ENCODE measurements at regions not wholly inside any gene's neighbourhood (a gene's known extent, or its start where the extent isn't known, plus 50 kb on each side); places are given as distances from the start of the nearest gene placed in this dataset.

GRCh38 chr3:69496856-69497255, 111.0 kb upstream of the FRMD4B start:
- H3K27me3 ChIP-seq: no peaks in the 10 kb centered on the region
- WGBS: 91% methylated on average over 3 of the region's 3 CpGs
- no peak for TF ChIP-seq POLR2A (IDR thresholded peaks at IDR 0.05)
- TF ChIP-seq, protein P1, sequence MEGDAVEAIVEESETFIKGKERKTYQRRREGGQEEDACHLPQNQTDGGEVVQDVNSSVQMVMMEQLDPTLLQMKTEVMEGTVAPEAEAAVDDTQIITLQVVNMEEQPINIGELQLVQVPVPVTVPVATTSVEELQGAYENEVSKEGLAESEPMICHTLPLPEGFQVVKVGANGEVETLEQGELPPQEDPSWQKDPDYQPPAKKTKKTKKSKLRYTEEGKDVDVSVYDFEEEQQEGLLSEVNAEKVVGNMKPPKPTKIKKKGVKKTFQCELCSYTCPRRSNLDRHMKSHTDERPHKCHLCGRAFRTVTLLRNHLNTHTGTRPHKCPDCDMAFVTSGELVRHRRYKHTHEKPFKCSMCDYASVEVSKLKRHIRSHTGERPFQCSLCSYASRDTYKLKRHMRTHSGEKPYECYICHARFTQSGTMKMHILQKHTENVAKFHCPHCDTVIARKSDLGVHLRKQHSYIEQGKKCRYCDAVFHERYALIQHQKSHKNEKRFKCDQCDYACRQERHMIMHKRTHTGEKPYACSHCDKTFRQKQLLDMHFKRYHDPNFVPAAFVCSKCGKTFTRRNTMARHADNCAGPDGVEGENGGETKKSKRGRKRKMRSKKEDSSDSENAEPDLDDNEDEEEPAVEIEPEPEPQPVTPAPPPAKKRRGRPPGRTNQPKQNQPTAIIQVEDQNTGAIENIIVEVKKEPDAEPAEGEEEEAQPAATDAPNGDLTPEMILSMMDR (IDR thresholded peaks at IDR 0.05): no peak
- TF ChIP-seq EP300 (IDR thresholded peaks at IDR 0.05): no peak
- no peak for TF ChIP-seq POLR2AphosphoS5 (IDR thresholded peaks at IDR 0.05)
- no peak overlapping the region for H3K27ac ChIP-seq
- no peaks in the 10 kb centered on the region for H3K36me3 ChIP-seq
- no peak overlapping the region for H3K4me3 ChIP-seq
- H3K9me3 ChIP-seq: no peaks in the 10 kb centered on the region
- DNase-seq (ENCODE audit: low spot score in 2 of 2): no peak
- H3K4me1 ChIP-seq: peaks cover 16% of the 10 kb centered on the region

GRCh38 chr3:69494185-69494584, 108.3 kb upstream of the FRMD4B start:
- Histone ChIP-seq H3K4me1 (peaks cover 4% of the 10 kb centered on the region), H3K4me3 (no peak overlapping the region), H3K36me3 (no peaks in the 10 kb centered on the region), H3K9me3 (no peaks in the 10 kb centered on the region), H3K27ac (no peak overlapping the region), H3K27me3 (no peaks in the 10 kb centered on the region)
- WGBS: 63% methylated on average over 3 of the region's 3 CpGs
- no peak for DNase-seq (ENCODE audit: low spot score in 2 of 2)
- TF ChIP-seq, protein P1 (IDR thresholded peaks at IDR 0.05): no peak
- TF ChIP-seq POLR2A (IDR thresholded peaks at IDR 0.05) (no peak), EP300 (IDR thresholded peaks at IDR 0.05) (no peak), POLR2AphosphoS5 (IDR thresholded peaks at IDR 0.05) (no peak)

DNA sequence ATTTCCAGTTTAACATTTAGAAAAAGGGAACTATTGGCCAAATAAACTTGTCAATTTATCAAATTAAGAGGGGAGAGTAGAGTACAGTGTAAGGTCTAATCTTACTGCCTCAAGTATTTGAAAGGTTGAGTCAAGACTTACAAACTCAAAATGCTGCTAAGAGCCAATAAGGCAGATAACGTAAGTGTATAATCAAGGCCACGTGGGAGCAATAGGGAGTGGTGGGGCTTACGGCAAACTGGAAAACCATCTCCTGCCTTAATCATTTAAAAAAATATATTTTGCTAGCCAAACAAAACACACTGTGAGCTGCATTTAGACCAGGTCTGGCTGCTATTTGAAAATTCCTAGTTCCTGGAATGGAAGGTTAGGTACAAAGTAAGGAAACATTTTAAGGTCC, 107.3 kb upstream of the FRMD4B start:
- peaks cover 4% of the 10 kb centered on the region for H3K4me1 ChIP-seq
- 96% methylated on average over 3 of the region's 3 CpGs for WGBS
- DNase-seq (ENCODE audit: low spot score in 2 of 2): no peak
- no peak overlapping the region for H3K4me3 ChIP-seq
- H3K27me3 ChIP-seq: no peaks in the 10 kb centered on the region
- no peaks in the 10 kb centered on the region for H3K36me3 ChIP-seq
- H3K9me3 ChIP-seq: no peaks in the 10 kb centered on the region
- no peak overlapping the region for H3K27ac ChIP-seq
- no peak for TF ChIP-seq POLR2AphosphoS5 (IDR thresholded peaks at IDR 0.05)
- TF ChIP-seq, protein P1 (IDR thresholded peaks at IDR 0.05): no peak

- WGBS: 81% methylated on average over 6 of the region's 6 CpGs
- Histone ChIP-seq H3K36me3 (no peaks in the 10 kb centered on the region), H3K27ac (no peak overlapping the region), H3K4me3 (no peak overlapping the region), H3K27me3 (no peaks in the 10 kb centered on the region), H3K4me1 (peaks cover 4% of the 10 kb centered on the region), H3K9me3 (no peaks in the 10 kb centered on the region)
- no peak for DNase-seq (ENCODE audit: low spot score in 2 of 2)
- TF ChIP-seq, protein P1 (IDR thresholded peaks at IDR 0.05): no peak
- TF ChIP-seq POLR2A (IDR thresholded peaks at IDR 0.05) (no peak), EP300 (IDR thresholded peaks at IDR 0.05) (no peak), POLR2AphosphoS5 (IDR thresholded peaks at IDR 0.05) (no peak)
Observed at GRCh38 chr3:69491975-69492374, 106.1 kb upstream of the FRMD4B start.

- Histone ChIP-seq H3K36me3 (no peaks in the 10 kb centered on the region), H3K27ac (no peak overlapping the region), H3K4me1 (peaks cover 4% of the 10 kb centered on the region), H3K27me3 (no peaks in the 10 kb centered on the region), H3K9me3 (no peaks in the 10 kb centered on the region), H3K4me3 (no peak overlapping the region)
- no peak for DNase-seq (ENCODE audit: low spot score in 2 of 2)
- no peak for TF ChIP-seq POLR2A (IDR thresholded peaks at IDR 0.05)
- TF ChIP-seq EP300 (IDR thresholded peaks at IDR 0.05): no peak
- TF ChIP-seq POLR2AphosphoS5 (IDR thresholded peaks at IDR 0.05): no peak
- TF ChIP-seq, protein P1 (IDR thresholded peaks at IDR 0.05): no peak
- WGBS: 74% methylated on average over 5 of the region's 5 CpGs
Observed at GRCh38 chr3:69490971-69491370, 105.1 kb upstream of the FRMD4B start.
